ENCODE measurements at regions not wholly inside any gene's neighbourhood (a gene's known extent, or its start where the extent isn't known, plus 50 kb on each side); places are given as distances from the start of the nearest gene placed in this dataset.

GRCh38 chrX:131703646-131704045, 159.8 kb downstream of the OR13H1 start:
- TF ChIP-seq, protein P1, sequence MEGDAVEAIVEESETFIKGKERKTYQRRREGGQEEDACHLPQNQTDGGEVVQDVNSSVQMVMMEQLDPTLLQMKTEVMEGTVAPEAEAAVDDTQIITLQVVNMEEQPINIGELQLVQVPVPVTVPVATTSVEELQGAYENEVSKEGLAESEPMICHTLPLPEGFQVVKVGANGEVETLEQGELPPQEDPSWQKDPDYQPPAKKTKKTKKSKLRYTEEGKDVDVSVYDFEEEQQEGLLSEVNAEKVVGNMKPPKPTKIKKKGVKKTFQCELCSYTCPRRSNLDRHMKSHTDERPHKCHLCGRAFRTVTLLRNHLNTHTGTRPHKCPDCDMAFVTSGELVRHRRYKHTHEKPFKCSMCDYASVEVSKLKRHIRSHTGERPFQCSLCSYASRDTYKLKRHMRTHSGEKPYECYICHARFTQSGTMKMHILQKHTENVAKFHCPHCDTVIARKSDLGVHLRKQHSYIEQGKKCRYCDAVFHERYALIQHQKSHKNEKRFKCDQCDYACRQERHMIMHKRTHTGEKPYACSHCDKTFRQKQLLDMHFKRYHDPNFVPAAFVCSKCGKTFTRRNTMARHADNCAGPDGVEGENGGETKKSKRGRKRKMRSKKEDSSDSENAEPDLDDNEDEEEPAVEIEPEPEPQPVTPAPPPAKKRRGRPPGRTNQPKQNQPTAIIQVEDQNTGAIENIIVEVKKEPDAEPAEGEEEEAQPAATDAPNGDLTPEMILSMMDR (IDR thresholded peaks at IDR 0.05): no peak
- TF ChIP-seq POLR2A (IDR thresholded peaks at IDR 0.05): no peak
